Heart left ventricle (tissue), 13 donors: ENCODE measurements at regions not wholly inside any gene's neighbourhood (a gene's known extent, or its start where the extent isn't known, plus 50 kb on each side); places are given as distances from the start of the nearest gene placed in this dataset.

ENCODE experiments used
- CTCF ChIP-seq, 12 donors: fragments of 200-600 bp; sonication (generic) in 4 of 12; IDR thresholded peaks; one replicate each; pipeline versions ENCODE4 v1.5.0 to v1.8.0; 2018 to 2022; ENCODE audit warnings: antibody characterized with exemption in 12 of 12, mild to moderate bottlenecking in 5 of 12
- POLR2A ChIP-seq, 2 donors: fragments of 450-650 bp; IDR thresholded peaks; one replicate each; pipeline ENCODE4 v1.6.1; 2017; ENCODE audit warnings: antibody characterized with exemption in 2 of 2, mild to moderate bottlenecking in 2 of 2, moderate library complexity in 2 of 2
- donor health status: ischemic (EF 13 %, LVEDD 7.1; RV severe dilation, severe dysfunction).
- donor health status: DM: no; HTN: yes; CAD: no.
- donor health status: DM: no; HTN: no; CAD: no.
- donor health status: ischemic (EF 25% LVEDD 6.9; RV normal size, moderate dysfunction).
- donor health status: ischemic (EF 25% LVEDD 5.7; RV mildly dilated, moderate dysfunction).
- donor health status: ischemic (EF 35%, LVEDD 5.7; RV mildly dilated, moderate dysfunction).
- donor health status: nonischemic (EF 11% LVEDD 7.7; RV severe dilation, severe dysfunction).
- donor health status: DM: yes; HTN: yes; CAD: no.
- donor health status: PGD.
- donor health status: ischemic (EF 29% LVEDD 5.4; RV normal size, mild dysfunction).
- donor health status: nonischemic (EF 23%, LVEDD 6.1; RV moderate dilation, normal function).

DNA sequence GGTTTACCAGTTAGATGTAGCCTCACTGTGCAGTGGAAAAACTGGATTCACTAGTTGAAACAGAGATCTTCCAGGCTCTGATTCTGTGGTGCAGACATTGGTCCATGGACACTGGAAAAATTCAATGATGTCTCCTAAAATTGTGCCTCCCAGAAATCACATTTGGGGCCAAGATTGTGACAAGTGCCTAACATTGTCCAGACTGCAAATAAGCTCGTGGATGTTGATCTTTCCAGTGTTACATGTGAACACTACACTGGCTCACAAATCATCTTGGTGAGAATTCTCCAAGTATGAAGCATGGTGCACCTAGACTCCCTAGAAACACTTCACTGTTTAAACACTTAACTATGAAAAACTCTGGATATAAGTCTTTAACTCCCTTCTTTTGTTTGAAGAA lies 140.4 kb downstream of the HAO1 start:
- TF ChIP-seq CTCF (IDR thresholded peaks at IDR 0.05) (no peak), POLR2A (IDR thresholded peaks at IDR 0.05) (no peak)
